ENCODE measurements at regions not wholly inside any gene's neighbourhood (a gene's known extent, or its start where the extent isn't known, plus 50 kb on each side); places are given as distances from the start of the nearest gene placed in this dataset.

GRCh38 chr16:73615071-73615940, 567.4 kb upstream of the ZFHX3 start:
- TF ChIP-seq CTCF (IDR thresholded peaks at IDR 0.05) (no peak), POLR2A (IDR thresholded peaks at IDR 0.05) (no peak)
